ENCODE measurements at regions not wholly inside any gene's neighbourhood (a gene's known extent, or its start where the extent isn't known, plus 50 kb on each side); places are given as distances from the start of the nearest gene placed in this dataset.

- no peak for DNase-seq
These were observed 50.6 kb upstream of the SLC45A1 start for GRCh38 chr1:8267307-8267706.

- DNase-seq: no peak
These were observed 51.3 kb upstream of the SLC45A1 start for GRCh38 chr1:8266436-8267165.

DNA sequence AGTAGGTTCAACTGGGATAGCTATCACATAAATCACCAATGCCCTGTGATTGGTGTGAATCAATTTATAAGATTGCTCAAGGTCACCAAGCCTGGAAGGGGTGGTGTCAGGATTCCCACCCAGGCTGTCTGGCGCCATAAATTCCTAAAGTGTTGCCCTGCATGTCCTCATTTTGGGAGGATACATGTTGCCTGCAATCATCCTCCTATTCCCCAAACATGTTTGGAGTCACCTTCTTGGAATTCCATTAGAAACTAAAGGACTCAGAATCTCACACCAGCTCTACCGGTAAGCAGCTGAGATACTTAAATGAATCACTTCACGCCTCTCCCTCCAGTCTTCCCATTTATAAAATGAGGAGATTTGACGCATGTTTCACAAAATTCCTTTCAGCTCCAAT lies 54.1 kb upstream of the SLC45A1 start:
- DNase-seq: no peak

GRCh38 chr1:8261398-8261762 lies 56.5 kb upstream of the SLC45A1 start:
- DNase-seq: no peak

GRCh38 chr1:8259498-8260290 lies 58.2 kb upstream of the SLC45A1 start:
- DNase-seq: no peak

- no peak for DNase-seq
These were observed 60.3 kb upstream of the SLC45A1 start for GRCh38 chr1:8257621-8258020.

GRCh38 chr1:8256321-8256720 lies 61.6 kb upstream of the SLC45A1 start:
- DNase-seq: no peak

DNA sequence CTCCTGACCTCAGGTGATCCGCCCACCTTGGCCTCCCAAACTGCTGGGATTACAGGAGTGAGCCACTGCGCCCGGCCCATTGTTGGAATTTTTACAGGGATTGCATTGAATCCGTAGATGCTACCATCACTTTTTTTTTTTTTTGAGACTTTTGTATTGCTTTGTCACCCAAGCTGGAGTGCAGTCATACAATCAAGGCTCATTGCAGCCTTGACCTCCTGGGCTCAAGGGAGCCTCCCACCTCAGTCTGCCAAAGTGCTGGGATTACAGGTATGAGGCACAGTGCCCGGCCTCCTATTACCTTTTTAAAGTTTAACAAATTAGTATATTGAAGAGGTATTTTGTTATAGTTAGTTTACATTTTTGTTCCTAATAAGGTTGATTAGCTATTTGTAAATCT lies 62.2 kb upstream of the SLC45A1 start:
- DNase-seq: no peak

DNA sequence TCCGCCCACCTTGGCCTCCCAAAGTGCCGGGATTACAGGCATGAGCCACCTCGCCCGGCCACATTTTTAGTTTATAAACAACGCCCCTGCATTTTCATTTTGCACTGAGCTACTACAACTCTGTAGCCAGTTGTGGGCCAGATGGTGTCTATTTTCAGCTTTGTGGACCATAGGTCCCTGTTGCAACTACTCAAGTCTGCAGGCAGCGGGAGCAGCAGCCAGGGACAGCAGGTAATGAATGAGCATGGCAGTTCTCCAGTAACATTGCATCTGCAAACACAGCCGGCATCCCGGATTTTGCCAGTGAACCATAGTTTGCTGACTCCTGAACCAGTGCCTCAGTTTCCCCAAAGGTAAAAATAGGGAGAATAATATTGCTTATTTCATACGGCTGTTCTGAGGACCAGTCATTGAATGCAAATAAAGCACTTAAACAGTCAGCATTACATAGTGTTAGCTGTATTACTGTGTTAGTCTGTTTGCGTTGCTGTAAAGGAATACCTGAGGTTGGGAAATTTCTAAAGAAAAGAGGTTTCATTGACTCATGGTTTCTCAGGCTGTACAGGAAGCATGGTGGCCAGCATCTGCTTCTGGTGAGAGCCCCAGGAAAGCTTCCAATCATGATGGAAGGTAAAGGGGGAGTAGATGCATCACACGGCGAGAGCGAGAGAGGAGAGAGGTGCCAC lies 65.5 kb upstream of the SLC45A1 start:
- DNase-seq: no peak

- no peak for DNase-seq
These were observed 66.3 kb upstream of the SLC45A1 start for GRCh38 chr1:8251635-8252034.

DNA sequence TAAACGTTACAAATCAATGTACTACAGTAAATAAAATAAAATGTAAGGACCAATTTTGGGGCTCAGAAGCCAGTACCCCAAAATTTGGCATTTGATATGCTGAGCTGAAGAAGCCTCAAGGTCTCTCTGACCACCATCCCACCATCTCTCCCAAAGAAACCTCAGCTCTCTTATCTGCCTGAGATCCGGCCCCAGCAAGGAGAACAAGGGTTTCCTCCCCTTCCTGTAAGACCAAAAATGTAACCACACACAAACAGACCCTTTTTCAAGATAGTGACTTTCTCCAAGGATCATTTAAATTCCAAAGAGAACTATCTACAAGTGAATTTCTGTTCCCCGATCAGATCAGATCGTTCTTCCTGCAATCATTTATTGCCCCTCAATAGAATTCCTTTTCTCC lies 68.1 kb upstream of the SLC45A1 start:
- DNase-seq: no peak

DNA sequence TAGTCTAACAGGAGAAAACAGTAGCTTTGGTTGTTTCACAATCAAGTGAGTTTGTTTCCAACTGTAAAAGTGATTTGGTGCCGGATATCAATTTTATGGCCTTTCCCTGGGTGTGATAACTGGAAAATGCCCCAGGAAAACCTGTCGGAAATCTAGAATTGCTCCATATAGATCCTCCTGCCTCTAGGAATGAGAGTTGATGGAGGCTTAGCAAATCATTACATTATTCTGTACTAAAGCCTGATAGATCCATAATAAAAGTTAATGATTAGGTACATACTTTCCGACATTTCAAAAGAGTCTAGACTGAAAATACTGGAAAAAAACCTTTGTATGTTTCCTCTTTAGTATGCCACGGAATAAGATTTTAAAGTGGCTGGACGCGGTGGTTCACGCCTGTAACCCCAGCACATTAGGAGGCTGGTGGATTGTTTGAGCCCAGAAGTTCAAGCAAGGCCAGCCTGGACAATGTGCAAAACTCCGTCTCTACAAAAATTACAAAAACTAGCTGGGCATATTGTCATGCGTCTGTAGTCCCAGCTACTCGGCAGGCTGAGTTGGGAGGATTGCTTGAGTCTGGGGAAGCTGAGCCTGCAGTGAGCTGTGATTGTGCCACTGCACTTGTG lies 70.0 kb upstream of the SLC45A1 start:
- no peak for DNase-seq

DNA sequence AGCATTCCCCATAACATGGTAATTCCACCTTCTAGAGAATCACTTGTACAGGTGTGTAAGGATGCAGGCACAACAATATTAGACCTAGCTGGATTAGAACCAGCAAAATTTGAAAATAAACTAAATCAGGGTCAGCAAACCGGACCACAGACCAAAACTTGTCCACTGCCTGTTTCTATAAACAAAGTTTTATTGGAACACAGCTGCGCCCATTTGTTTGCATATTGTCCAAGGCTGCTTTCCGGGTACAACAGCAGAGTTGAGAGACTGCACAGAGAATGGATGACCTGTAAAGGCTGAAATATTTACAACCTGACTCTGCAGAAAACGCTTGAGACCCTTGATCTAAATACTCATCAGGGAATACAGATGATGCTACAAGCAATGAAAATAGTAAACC lies 73.6 kb upstream of the SLC45A1 start:
- DNase-seq: no peak

GRCh38 chr1:8242498-8242897 lies 75.4 kb upstream of the SLC45A1 start:
- no peak for DNase-seq

GRCh38 chr1:8241417-8242014 lies 76.4 kb upstream of the SLC45A1 start:
- no peak for DNase-seq

DNA sequence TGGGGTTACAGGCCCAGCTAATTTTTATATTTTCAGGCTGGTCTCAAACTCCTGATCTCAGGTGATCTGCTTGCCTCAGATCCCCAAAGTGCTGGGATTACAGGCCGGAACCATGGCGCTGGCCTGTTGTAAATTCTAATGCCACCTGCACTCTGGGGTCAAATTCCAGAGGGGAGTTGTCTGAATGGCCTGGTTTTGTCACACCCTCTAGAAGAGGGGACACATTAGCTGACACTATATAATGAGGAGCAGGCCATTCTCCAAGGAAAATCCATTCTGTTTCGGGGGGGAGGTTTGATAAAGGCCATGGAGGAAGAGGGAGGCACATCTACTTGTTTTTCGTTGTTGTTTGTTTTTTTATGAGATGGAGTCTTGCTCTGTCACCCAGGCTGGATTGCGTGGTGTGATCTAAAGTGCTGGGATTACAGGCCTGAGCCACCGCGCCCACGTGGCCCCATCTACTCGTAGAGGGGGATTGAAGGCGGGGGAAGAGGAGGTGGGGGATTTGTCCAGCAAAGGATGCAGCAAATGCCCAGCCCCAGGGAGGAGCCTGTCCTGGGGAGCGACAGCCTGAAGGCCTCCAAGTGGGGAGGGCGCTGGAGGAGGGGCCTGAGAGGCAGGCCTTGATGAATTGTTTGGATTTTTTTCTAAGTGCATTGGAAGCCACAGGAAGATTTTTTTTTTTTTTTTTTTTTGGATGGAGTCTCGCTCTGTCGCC lies 78.4 kb upstream of the SLC45A1 start:
- DNase-seq: no peak

DNA sequence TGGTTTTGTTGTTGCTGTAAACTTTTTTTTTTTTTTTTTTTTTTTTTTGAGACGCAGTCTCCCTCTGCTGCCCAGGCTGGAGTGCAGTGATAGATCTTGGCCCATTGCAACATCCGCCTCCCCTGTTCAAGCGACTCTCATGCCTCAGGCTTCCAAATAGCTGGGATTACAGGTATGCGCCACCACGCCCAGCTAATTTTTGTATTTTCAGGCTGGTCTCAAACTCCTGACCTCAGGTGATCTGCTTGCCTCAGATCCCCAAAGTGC lies 78.9 kb upstream of the SLC45A1 start:
- no peak for DNase-seq

DNA sequence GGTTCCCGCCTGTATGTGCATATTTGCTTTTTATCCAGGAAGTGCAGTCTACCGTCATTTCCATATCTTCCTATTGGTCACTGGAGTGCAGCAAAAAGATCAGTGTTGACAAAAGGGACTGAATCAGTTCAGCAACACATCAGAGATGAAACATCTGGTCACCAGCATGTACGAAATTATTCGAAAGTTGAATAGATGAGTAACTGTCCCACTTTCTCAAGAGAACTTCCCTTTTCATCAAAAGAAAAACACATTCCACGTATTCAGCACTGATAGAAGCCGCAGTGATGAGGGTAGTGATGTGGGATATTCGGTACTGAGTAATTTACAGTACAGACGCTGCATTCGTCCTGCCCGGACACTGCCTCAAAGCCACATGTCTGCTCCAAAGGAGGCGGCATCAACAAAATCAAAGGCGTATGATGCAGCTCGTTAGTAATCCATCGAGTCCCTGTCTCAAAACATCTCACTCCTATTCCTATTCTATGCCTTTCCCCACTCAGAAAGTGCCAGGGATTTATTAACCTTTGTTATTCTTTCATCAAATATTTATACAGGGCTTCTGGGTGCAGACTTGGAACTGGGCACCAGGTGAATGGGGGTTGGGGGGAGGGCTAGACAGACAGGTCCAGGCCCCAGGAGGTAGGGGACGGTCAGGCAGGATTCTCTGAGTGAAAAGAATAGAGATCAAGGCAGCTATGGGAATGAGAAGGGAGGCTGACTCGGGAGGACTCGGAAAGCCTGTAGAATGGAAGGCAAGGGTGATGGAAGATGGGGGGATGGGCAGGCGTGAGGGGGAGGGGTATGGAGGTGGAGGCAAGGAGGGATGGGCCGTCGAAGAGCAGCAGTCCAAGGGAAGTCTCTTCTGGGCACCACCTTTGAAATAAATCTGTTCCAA lies 79.5 kb upstream of the SLC45A1 start:
- no peak for DNase-seq

GRCh38 chr1:8232036-8232757 lies 85.7 kb upstream of the SLC45A1 start:
- DNase-seq: no peak

- DNase-seq: no peak
These were observed 87.7 kb upstream of the SLC45A1 start for GRCh38 chr1:8230292-8230621.

GRCh38 chr1:8228253-8228652 lies 89.7 kb upstream of the SLC45A1 start:
- no peak for DNase-seq
